AG09309 (cell line): ENCODE measurements at regions not wholly inside any gene's neighbourhood (a gene's known extent, or its start where the extent isn't known, plus 50 kb on each side); places are given as distances from the start of the nearest gene placed in this dataset.

Source experiments
- DNase-seq: peaks from one replicate; pipeline ENCODE4 v3.0.0-alpha.2; 2010; ENCODE audit warnings: low read depth
- H3K4me3 ChIP-seq: 2 replicates; pipeline ENCODE4 v1.5.1; 2011; ENCODE audit warnings: mild to moderate bottlenecking, low read depth, low read length, moderate library complexity; ENCODE audit not compliant: control insufficient read depth
- CTCF ChIP-seq: IDR thresholded peaks from 2 replicates; pipeline ENCODE4 v1.5.1; 2011; ENCODE audit warnings: mild to moderate bottlenecking, low read depth, low read length, inconsistent platforms; ENCODE audit not compliant: insufficient read depth, control insufficient read depth; ENCODE audit errors: missing control alignments

GRCh38 chr22:34004058-34004457 lies 83.8 kb upstream of the LARGE1 start:
- no peak overlapping the region for H3K4me3 ChIP-seq
- TF ChIP-seq CTCF: no peak
- no peak for DNase-seq

- DNase-seq: no peak
- no peak for TF ChIP-seq CTCF
- no peak overlapping the region for H3K4me3 ChIP-seq
Measured at GRCh38 chr22:34010259-34010658, 90.0 kb upstream of the LARGE1 start.

GRCh38 chr22:34015642-34016041 lies 95.4 kb upstream of the LARGE1 start:
- no peak overlapping the region for H3K4me3 ChIP-seq
- no peak for TF ChIP-seq CTCF
- no peak for DNase-seq

GRCh38 chr22:34017205-34017604 lies 96.9 kb upstream of the LARGE1 start:
- DNase-seq: no peak
- TF ChIP-seq CTCF: no peak

GRCh38 chr22:34019190-34019845 lies 99.0 kb upstream of the LARGE1 start:
- H3K4me3 ChIP-seq: no peak overlapping the region
- no peak for TF ChIP-seq CTCF
- no peak for DNase-seq

More at GRCh38 chr22:34017205-34017604, 96.9 kb upstream of the LARGE1 start:
- H3K4me3 ChIP-seq: no peak overlapping the region

GRCh38 chr22:34035209-34035608 lies 114.9 kb upstream of the LARGE1 start:
- no peak overlapping the region for H3K4me3 ChIP-seq
- no peak for DNase-seq
- no peak for TF ChIP-seq CTCF
